ENCODE measurements at regions not wholly inside any gene's neighbourhood (a gene's known extent, or its start where the extent isn't known, plus 50 kb on each side); places are given as distances from the start of the nearest gene placed in this dataset.

DNA sequence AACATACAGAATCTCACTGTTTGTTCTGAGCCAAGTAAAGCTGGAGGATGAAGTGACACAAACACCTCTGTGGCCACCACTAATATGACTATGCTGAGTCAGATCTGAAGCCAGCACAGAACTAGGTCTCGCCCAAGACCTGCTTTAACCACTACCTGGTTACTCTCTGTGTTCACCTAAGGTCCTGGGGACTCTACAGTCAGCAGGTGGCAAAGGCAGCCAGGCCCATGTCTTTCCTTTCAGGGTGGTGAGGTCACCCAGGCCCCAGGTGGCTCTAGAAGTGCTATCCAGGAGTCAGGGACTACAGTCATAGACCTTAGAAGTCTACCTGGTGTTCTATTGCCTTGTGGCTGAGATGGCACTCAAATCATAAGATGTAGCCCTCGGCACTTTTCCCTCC, 287.9 kb upstream of the ARRDC4 start:
- no peak overlapping the region for H3K27ac ChIP-seq (ENCODE audit: low read length)
- H3K36me3 ChIP-seq (ENCODE audit: control insufficient read depth in 2 of 2, insufficient read depth in 2 of 2, low read length in 2 of 2): no peaks in the 10 kb centered on the region
- H3K9ac ChIP-seq (ENCODE audit: low read length in 2 of 2): no peak overlapping the region
- H3K4me1 ChIP-seq (ENCODE audit: control insufficient read depth, insufficient read depth, low read length): no peaks in the 10 kb centered on the region
- no peaks in the 10 kb centered on the region for H3K9me3 ChIP-seq (ENCODE audit: control insufficient read depth in 2 of 2, low read length in 2 of 2)
- H3K27me3 ChIP-seq (ENCODE audit: control insufficient read depth in 1 of 2, insufficient read depth in 2 of 2, low read length in 2 of 2): no peaks in the 10 kb centered on the region
- H3K4me3 ChIP-seq (ENCODE audit: low read length in 2 of 2): no peak overlapping the region

DNA sequence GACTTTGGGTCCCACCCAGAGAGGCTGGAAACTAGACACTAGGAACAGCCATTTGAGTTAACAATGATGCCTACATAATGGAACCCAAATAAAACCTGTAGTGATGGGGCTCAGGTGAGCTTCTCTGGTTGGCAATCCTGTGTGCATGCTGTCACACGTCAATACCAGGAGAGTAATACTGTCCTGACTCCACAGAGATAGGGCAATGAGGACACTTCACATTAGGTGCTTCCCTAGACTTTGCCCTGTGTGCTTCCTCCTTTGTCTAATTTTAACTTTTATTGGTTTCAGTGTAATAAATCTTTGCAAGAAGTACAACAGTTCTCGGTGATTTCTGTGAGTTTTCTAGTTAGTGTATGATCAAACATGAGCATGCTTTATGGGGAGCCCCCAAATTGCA, 281.8 kb upstream of the ARRDC4 start:
- H3K4me3 ChIP-seq (ENCODE audit: low read length in 2 of 2): no peak overlapping the region

DNA sequence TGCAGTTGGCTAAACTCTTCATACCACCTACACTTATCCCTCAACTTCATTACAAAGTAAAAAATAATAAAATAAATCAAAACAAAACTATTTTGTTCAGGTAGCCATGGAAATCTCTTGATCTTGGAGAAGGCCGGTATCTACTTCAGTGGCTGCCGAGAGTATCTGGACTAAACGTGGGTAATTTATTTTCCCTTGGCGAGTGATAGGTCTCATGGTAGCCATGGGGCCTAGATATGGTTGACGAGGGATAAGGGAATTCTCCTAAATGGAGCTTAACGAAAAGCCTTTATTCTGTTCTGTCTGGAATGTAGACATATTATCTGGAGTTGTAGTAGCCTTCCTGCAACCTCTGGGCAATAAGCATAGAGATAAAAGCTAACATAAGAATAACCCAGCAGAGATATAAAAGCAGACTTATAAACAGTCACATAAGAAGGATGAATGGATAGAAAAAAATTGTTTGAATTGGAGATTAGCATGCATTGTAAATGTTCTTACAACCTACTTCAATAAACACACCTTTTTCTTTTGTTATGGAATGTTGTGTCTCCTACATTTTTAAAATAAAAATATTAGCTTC, 281.3 kb upstream of the ARRDC4 start:
- Histone ChIP-seq H3K9me3 (ENCODE audit: control insufficient read depth in 2 of 2, low read length in 2 of 2) (no peaks in the 10 kb centered on the region), H3K27me3 (ENCODE audit: control insufficient read depth in 1 of 2, insufficient read depth in 2 of 2, low read length in 2 of 2) (no peaks in the 10 kb centered on the region), H3K36me3 (ENCODE audit: control insufficient read depth in 2 of 2, insufficient read depth in 2 of 2, low read length in 2 of 2) (no peaks in the 10 kb centered on the region), H3K4me1 (ENCODE audit: control insufficient read depth, insufficient read depth, low read length) (no peaks in the 10 kb centered on the region), H3K9ac (ENCODE audit: low read length in 2 of 2) (no peak overlapping the region), H3K27ac (ENCODE audit: low read length) (no peak overlapping the region), H3K4me3 (ENCODE audit: low read length in 2 of 2) (no peak overlapping the region)

More for the DNA sequence above, 281.8 kb upstream of the ARRDC4 start:
- no peak overlapping the region for H3K27ac ChIP-seq (ENCODE audit: low read length)
- H3K9me3 ChIP-seq (ENCODE audit: control insufficient read depth in 2 of 2, low read length in 2 of 2): no peaks in the 10 kb centered on the region
- no peaks in the 10 kb centered on the region for H3K36me3 ChIP-seq (ENCODE audit: control insufficient read depth in 2 of 2, insufficient read depth in 2 of 2, low read length in 2 of 2)
- no peaks in the 10 kb centered on the region for H3K27me3 ChIP-seq (ENCODE audit: control insufficient read depth in 1 of 2, insufficient read depth in 2 of 2, low read length in 2 of 2)
- H3K9ac ChIP-seq (ENCODE audit: low read length in 2 of 2): no peak overlapping the region
- no peaks in the 10 kb centered on the region for H3K4me1 ChIP-seq (ENCODE audit: control insufficient read depth, insufficient read depth, low read length)

DNA sequence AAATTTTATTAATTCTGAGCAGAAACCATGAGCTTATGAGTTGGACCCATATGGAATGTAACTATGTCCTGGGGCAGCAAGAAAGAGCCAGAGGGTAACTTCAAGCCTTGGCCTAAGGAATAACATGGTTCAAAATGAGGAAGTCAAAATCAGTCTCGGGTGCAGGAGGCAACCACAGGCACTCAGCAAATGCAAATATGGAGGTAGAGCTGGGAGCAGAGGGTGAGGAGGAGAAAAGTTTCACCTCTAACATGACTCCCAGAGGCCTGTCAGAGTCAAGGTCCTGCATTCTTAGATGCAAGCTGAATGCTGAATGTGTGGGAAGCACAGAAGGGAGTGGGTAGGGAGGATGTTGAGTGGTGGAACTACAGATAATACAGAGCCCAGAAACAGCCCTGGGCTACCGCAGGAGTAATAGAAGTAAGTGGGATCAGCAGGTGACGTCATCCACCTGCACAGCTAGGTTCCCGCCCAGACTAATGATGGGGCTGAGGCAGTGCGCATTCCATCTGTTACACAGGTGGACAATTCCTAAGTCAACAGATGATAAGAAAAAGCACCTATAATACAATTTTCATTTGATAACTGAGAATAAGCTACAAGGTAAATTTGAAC, 279.8 kb upstream of the ARRDC4 start:
- Histone ChIP-seq H3K36me3 (ENCODE audit: control insufficient read depth in 2 of 2, insufficient read depth in 2 of 2, low read length in 2 of 2) (no peaks in the 10 kb centered on the region), H3K9me3 (ENCODE audit: control insufficient read depth in 2 of 2, low read length in 2 of 2) (no peaks in the 10 kb centered on the region), H3K9ac (ENCODE audit: low read length in 2 of 2) (no peak overlapping the region), H3K4me1 (ENCODE audit: control insufficient read depth, insufficient read depth, low read length) (no peaks in the 10 kb centered on the region), H3K27ac (ENCODE audit: low read length) (no peak overlapping the region), H3K4me3 (ENCODE audit: low read length in 2 of 2) (no peak overlapping the region), H3K27me3 (ENCODE audit: control insufficient read depth in 1 of 2, insufficient read depth in 2 of 2, low read length in 2 of 2) (no peaks in the 10 kb centered on the region)

DNA sequence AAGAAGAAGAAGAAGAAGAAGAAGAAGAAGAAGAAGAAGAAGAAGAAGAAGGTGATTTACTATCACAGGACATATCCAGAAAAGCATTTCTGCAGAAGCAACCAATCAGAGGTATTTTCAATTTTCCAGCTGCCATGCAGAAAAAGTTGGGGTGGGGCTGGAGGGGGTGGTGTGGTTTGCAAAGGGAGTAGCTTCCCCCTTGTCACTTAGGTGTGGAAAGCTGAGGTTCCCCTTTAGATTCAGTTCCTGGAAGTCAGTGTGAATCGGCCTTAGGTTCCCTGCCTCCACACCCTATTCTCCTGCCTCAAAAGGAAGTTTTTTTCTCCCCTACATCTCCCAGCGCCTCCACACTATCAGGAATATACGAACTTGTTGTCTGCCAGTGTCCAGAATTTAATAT, 276.7 kb upstream of the ARRDC4 start:
- Histone ChIP-seq H3K27ac (ENCODE audit: low read length) (no peak overlapping the region), H3K4me3 (ENCODE audit: low read length in 2 of 2) (no peak overlapping the region), H3K9ac (ENCODE audit: low read length in 2 of 2) (no peak overlapping the region), H3K4me1 (ENCODE audit: control insufficient read depth, insufficient read depth, low read length) (no peaks in the 10 kb centered on the region), H3K36me3 (ENCODE audit: control insufficient read depth in 2 of 2, insufficient read depth in 2 of 2, low read length in 2 of 2) (no peaks in the 10 kb centered on the region), H3K9me3 (ENCODE audit: control insufficient read depth in 2 of 2, low read length in 2 of 2) (no peaks in the 10 kb centered on the region), H3K27me3 (ENCODE audit: control insufficient read depth in 1 of 2, insufficient read depth in 2 of 2, low read length in 2 of 2) (no peaks in the 10 kb centered on the region)

DNA sequence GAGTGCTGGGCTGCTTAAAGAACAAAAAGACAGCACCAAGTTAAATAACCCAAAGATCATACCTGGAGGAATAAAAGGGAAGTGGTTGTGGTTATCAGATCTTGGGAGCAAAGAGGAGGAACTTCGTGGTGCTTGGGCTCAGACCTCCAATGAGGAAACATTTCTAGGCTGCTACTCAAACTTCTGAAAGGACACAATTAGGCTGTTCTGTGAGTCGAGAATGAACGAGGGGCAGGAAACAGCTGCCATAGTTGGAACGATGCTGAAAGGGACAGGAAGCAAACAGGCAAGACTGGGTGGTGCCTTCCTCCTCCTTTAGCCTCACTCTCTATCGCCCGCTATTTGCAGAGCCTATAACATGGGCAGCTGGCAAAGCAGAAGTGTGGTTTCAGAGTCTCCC, 276.3 kb upstream of the ARRDC4 start:
- no peaks in the 10 kb centered on the region for H3K27me3 ChIP-seq (ENCODE audit: control insufficient read depth in 1 of 2, insufficient read depth in 2 of 2, low read length in 2 of 2)

DNA sequence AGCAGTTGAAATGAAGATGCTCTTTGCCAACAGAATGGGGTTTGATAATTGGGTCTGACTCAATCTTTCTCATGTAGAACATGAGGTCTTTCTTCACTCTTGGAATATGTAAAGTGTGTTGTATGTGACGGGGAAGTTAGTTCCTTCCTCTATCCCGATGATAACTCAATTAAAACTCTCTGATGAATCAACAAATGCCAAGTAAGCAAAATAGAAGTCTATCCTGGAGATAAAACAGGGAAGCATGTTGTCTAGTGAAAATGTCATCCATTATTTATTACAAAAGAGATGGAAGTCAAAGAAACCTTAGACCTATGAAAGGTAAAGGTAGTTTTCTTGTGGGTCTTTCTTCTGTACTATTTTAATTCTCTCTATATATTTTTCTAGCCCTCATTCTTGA, 274.2 kb upstream of the ARRDC4 start:
- Histone ChIP-seq H3K27ac (ENCODE audit: low read length) (no peak overlapping the region), H3K4me1 (ENCODE audit: control insufficient read depth, insufficient read depth, low read length) (no peaks in the 10 kb centered on the region), H3K4me3 (ENCODE audit: low read length in 2 of 2) (no peak overlapping the region), H3K9me3 (ENCODE audit: control insufficient read depth in 2 of 2, low read length in 2 of 2) (no peaks in the 10 kb centered on the region), H3K9ac (ENCODE audit: low read length in 2 of 2) (no peak overlapping the region), H3K27me3 (ENCODE audit: control insufficient read depth in 1 of 2, insufficient read depth in 2 of 2, low read length in 2 of 2) (no peaks in the 10 kb centered on the region), H3K36me3 (ENCODE audit: control insufficient read depth in 2 of 2, insufficient read depth in 2 of 2, low read length in 2 of 2) (no peaks in the 10 kb centered on the region)

More for the DNA sequence above, 276.3 kb upstream of the ARRDC4 start:
- no peaks in the 10 kb centered on the region for H3K36me3 ChIP-seq (ENCODE audit: control insufficient read depth in 2 of 2, insufficient read depth in 2 of 2, low read length in 2 of 2)
- no peak overlapping the region for H3K27ac ChIP-seq (ENCODE audit: low read length)
- H3K9ac ChIP-seq (ENCODE audit: low read length in 2 of 2): no peak overlapping the region
- H3K9me3 ChIP-seq (ENCODE audit: control insufficient read depth in 2 of 2, low read length in 2 of 2): no peaks in the 10 kb centered on the region
- no peak overlapping the region for H3K4me3 ChIP-seq (ENCODE audit: low read length in 2 of 2)
- H3K4me1 ChIP-seq (ENCODE audit: control insufficient read depth, insufficient read depth, low read length): no peaks in the 10 kb centered on the region

DNA sequence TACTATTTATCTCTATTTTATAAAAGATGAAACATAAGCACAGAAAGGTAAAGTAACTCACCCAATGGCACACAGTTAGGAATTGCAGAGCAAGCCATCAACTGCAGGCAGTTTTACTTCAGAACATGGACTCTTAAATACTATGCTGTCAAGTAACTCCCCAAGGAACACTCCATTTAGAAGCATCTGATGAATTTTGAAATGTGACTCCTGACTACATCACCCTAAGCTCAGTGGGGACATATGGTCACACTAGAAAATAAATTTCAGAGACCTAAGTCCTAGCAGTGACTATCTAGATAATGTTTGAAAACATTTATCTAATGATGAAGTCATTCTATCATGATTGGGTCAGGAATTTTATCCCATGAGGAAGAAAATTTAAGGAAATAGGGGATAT, 272.8 kb upstream of the ARRDC4 start:
- Histone ChIP-seq H3K36me3 (ENCODE audit: control insufficient read depth in 2 of 2, insufficient read depth in 2 of 2, low read length in 2 of 2) (no peaks in the 10 kb centered on the region), H3K4me1 (ENCODE audit: control insufficient read depth, insufficient read depth, low read length) (no peaks in the 10 kb centered on the region), H3K4me3 (ENCODE audit: low read length in 2 of 2) (no peak overlapping the region), H3K9ac (ENCODE audit: low read length in 2 of 2) (no peak overlapping the region), H3K9me3 (ENCODE audit: control insufficient read depth in 2 of 2, low read length in 2 of 2) (no peaks in the 10 kb centered on the region), H3K27me3 (ENCODE audit: control insufficient read depth in 1 of 2, insufficient read depth in 2 of 2, low read length in 2 of 2) (no peaks in the 10 kb centered on the region), H3K27ac (ENCODE audit: low read length) (no peak overlapping the region)

DNA sequence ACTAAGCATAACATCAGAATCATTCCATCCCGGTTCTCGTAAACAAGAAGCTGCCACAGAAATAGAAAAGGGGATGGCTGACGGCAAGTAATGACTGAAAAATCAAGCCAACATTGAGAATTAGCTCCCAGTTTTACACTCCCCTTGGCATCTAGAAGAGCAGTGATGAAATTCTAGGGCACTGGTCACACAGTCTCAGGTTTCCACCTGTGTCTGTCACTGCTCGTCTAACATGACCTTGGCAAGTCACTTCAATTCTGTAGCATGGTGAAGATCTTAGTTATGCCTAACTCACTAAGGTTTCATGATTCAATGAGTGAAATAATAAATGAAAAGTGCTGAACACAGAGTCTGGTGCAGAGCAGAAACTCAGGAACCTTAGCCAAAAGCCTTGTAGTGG, 272.3 kb upstream of the ARRDC4 start:
- Histone ChIP-seq H3K27me3 (ENCODE audit: control insufficient read depth in 1 of 2, insufficient read depth in 2 of 2, low read length in 2 of 2) (no peaks in the 10 kb centered on the region), H3K27ac (ENCODE audit: low read length) (no peak overlapping the region), H3K4me3 (ENCODE audit: low read length in 2 of 2) (no peak overlapping the region), H3K9me3 (ENCODE audit: control insufficient read depth in 2 of 2, low read length in 2 of 2) (no peaks in the 10 kb centered on the region), H3K4me1 (ENCODE audit: control insufficient read depth, insufficient read depth, low read length) (no peaks in the 10 kb centered on the region), H3K36me3 (ENCODE audit: control insufficient read depth in 2 of 2, insufficient read depth in 2 of 2, low read length in 2 of 2) (no peaks in the 10 kb centered on the region), H3K9ac (ENCODE audit: low read length in 2 of 2) (no peak overlapping the region)

DNA sequence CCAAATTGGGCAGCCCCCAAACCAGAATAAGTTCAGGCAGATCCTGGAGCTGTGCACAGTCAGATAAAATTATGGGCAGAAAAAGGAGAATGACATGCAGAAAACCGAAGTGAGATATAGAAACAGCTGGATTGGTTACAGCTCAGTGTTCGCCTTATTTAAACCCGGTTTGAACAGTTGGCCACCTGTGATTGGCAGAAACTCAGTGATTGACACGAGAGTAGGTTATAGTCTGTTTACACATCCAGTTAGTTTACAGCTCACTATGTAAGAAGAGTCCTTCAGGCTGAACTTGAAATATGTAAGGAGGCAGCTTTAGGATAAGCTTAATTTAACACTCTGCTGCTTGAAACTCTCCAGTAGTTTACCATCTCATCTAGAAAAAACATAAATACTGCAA, 271.6 kb upstream of the ARRDC4 start:
- H3K9me3 ChIP-seq (ENCODE audit: control insufficient read depth in 2 of 2, low read length in 2 of 2): no peaks in the 10 kb centered on the region

DNA sequence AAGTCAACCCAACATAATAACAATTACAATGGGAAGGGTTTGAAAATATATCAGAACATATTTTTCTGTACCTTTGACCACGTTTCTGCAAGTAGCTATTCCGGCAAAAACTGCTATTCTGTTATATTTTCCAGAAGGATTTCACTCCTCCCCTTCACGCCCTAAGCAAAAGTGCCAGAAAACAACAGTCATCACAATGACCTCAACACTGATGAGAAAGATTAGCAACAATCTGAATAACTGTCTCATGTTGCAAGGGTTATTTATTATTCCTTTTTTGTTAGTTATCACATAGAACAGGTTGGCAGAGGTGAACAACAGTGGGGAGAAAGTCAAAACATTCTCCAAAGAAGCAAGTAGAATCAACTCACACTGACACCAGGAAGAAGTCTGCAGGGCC, 269.4 kb upstream of the ARRDC4 start:
- no peak overlapping the region for H3K27ac ChIP-seq (ENCODE audit: low read length)
- H3K27me3 ChIP-seq (ENCODE audit: control insufficient read depth in 1 of 2, insufficient read depth in 2 of 2, low read length in 2 of 2): no peaks in the 10 kb centered on the region
- no peak overlapping the region for H3K9ac ChIP-seq (ENCODE audit: low read length in 2 of 2)
- H3K4me3 ChIP-seq (ENCODE audit: low read length in 2 of 2): no peak overlapping the region
- no peaks in the 10 kb centered on the region for H3K36me3 ChIP-seq (ENCODE audit: control insufficient read depth in 2 of 2, insufficient read depth in 2 of 2, low read length in 2 of 2)
- H3K4me1 ChIP-seq (ENCODE audit: control insufficient read depth, insufficient read depth, low read length): no peaks in the 10 kb centered on the region
- no peaks in the 10 kb centered on the region for H3K9me3 ChIP-seq (ENCODE audit: control insufficient read depth in 2 of 2, low read length in 2 of 2)

More for the DNA sequence above, 271.6 kb upstream of the ARRDC4 start:
- Histone ChIP-seq H3K36me3 (ENCODE audit: control insufficient read depth in 2 of 2, insufficient read depth in 2 of 2, low read length in 2 of 2) (no peaks in the 10 kb centered on the region), H3K27ac (ENCODE audit: low read length) (no peak overlapping the region), H3K9ac (ENCODE audit: low read length in 2 of 2) (no peak overlapping the region), H3K4me3 (ENCODE audit: low read length in 2 of 2) (no peak overlapping the region), H3K4me1 (ENCODE audit: control insufficient read depth, insufficient read depth, low read length) (no peaks in the 10 kb centered on the region), H3K27me3 (ENCODE audit: control insufficient read depth in 1 of 2, insufficient read depth in 2 of 2, low read length in 2 of 2) (no peaks in the 10 kb centered on the region)
